ENCODE measurements at regions not wholly inside any gene's neighbourhood (a gene's known extent, or its start where the extent isn't known, plus 50 kb on each side); places are given as distances from the start of the nearest gene placed in this dataset.

- DNase-seq: no peak
- TF ChIP-seq CTCF (IDR thresholded peaks at IDR 0.05; ENCODE audit: control extremely low read depth, extremely low read depth): no peak
- H3K9ac ChIP-seq (ENCODE audit: insufficient read depth in 1 of 2, low read length in 2 of 2): no peak overlapping the region
- H3K27ac ChIP-seq (ENCODE audit: low read depth in 1 of 2, low read length in 1 of 2): no peak overlapping the region
- no peaks in the 10 kb centered on the region for H3K27me3 ChIP-seq (ENCODE audit: control insufficient read depth in 3 of 3, insufficient read depth in 3 of 3, low read length in 2 of 3)
- no peaks in the 10 kb centered on the region for H3K4me1 ChIP-seq (ENCODE audit: control insufficient read depth in 5 of 5, insufficient read depth in 5 of 5, low read length in 5 of 5)
- H3K36me3 ChIP-seq (ENCODE audit: control insufficient read depth in 4 of 4, insufficient read depth in 4 of 4, low read length in 4 of 4): no peaks in the 10 kb centered on the region
- ATAC-seq (ENCODE audit: insufficient read depth, low FRiP score): no peak
- no peak overlapping the region for H3K4me3 ChIP-seq
- H3K9me3 ChIP-seq (ENCODE audit: control insufficient read depth in 4 of 4, insufficient read depth in 3 of 4, low read length in 3 of 4): no peaks in the 10 kb centered on the region
Measured at GRCh38 chr1:188224263-188224662, 1395.5 kb downstream of the PLA2G4A start.

- ATAC-seq (ENCODE audit: insufficient read depth, low FRiP score) (no peak), DNase-seq (no peak)
- 83 to 84% methylated on average over 1 of the region's 1 CpG for WGBS, 2 donors
- Histone ChIP-seq H3K9ac (ENCODE audit: insufficient read depth in 1 of 2, low read length in 2 of 2) (no peak overlapping the region), H3K36me3 (ENCODE audit: control insufficient read depth in 4 of 4, insufficient read depth in 4 of 4, low read length in 4 of 4) (no peaks in the 10 kb centered on the region), H3K27me3 (ENCODE audit: control insufficient read depth in 3 of 3, insufficient read depth in 3 of 3, low read length in 2 of 3) (no peaks in the 10 kb centered on the region), H3K4me1 (ENCODE audit: control insufficient read depth in 5 of 5, insufficient read depth in 5 of 5, low read length in 5 of 5) (no peaks in the 10 kb centered on the region), H3K27ac (ENCODE audit: low read depth in 1 of 2, low read length in 1 of 2) (no peak overlapping the region), H3K9me3 (ENCODE audit: control insufficient read depth in 4 of 4, insufficient read depth in 3 of 4, low read length in 3 of 4) (peaks cover 0 to 2% (median 0%) of the 10 kb centered on the region in 4 donors), H3K4me3 (no peak overlapping the region)
- no peak for TF ChIP-seq CTCF (IDR thresholded peaks at IDR 0.05; ENCODE audit: control extremely low read depth, extremely low read depth)
Measured at GRCh38 chr1:188225975-188226374, 1397.2 kb downstream of the PLA2G4A start.

GRCh38 chr1:188228623-188229022 lies 1399.9 kb downstream of the PLA2G4A start:
- TF ChIP-seq CTCF (IDR thresholded peaks at IDR 0.05; ENCODE audit: control extremely low read depth, extremely low read depth): no peak
- Histone ChIP-seq H3K4me3 (no peak overlapping the region), H3K9me3 (ENCODE audit: control insufficient read depth in 4 of 4, insufficient read depth in 3 of 4, low read length in 3 of 4) (peaks cover 0 to 2% (median 0%) of the 10 kb centered on the region in 4 donors), H3K27ac (ENCODE audit: low read depth in 1 of 2, low read length in 1 of 2) (no peak overlapping the region), H3K27me3 (ENCODE audit: control insufficient read depth in 3 of 3, insufficient read depth in 3 of 3, low read length in 2 of 3) (no peaks in the 10 kb centered on the region), H3K4me1 (ENCODE audit: control insufficient read depth in 5 of 5, insufficient read depth in 5 of 5, low read length in 5 of 5) (no peaks in the 10 kb centered on the region), H3K36me3 (ENCODE audit: control insufficient read depth in 4 of 4, insufficient read depth in 4 of 4, low read length in 4 of 4) (no peaks in the 10 kb centered on the region), H3K9ac (ENCODE audit: insufficient read depth in 1 of 2, low read length in 2 of 2) (no peak overlapping the region)
- DNase-seq: no peak
- no peak for ATAC-seq (ENCODE audit: insufficient read depth, low FRiP score)

GRCh38 chr1:188237573-188238348 lies 1409.0 kb downstream of the PLA2G4A start:
- no peak for TF ChIP-seq CTCF (IDR thresholded peaks at IDR 0.05; ENCODE audit: control extremely low read depth, extremely low read depth)
- H3K9me3 ChIP-seq (ENCODE audit: control insufficient read depth in 4 of 4, insufficient read depth in 3 of 4, low read length in 3 of 4): no peaks in the 10 kb centered on the region
- H3K27me3 ChIP-seq (ENCODE audit: control insufficient read depth in 3 of 3, insufficient read depth in 3 of 3, low read length in 2 of 3): no peaks in the 10 kb centered on the region
- no peaks in the 10 kb centered on the region for H3K4me1 ChIP-seq (ENCODE audit: control insufficient read depth in 5 of 5, insufficient read depth in 5 of 5, low read length in 5 of 5)
- no peak overlapping the region for H3K27ac ChIP-seq (ENCODE audit: low read depth in 1 of 2, low read length in 1 of 2)
- no peak overlapping the region for H3K9ac ChIP-seq (ENCODE audit: insufficient read depth in 1 of 2, low read length in 2 of 2)
- no peak for DNase-seq
- no peak for ATAC-seq (ENCODE audit: insufficient read depth, low FRiP score)
- no peaks in the 10 kb centered on the region for H3K36me3 ChIP-seq (ENCODE audit: control insufficient read depth in 4 of 4, insufficient read depth in 4 of 4, low read length in 4 of 4)
- WGBS, 2 donors: 61 to 68% methylated on average over 2 of the region's 2 CpGs
- no peak overlapping the region for H3K4me3 ChIP-seq
